ENCODE measurements at regions not wholly inside any gene's neighbourhood (a gene's known extent, or its start where the extent isn't known, plus 50 kb on each side); places are given as distances from the start of the nearest gene placed in this dataset.

GRCh38 chr18:32846896-32847295 is 74.1 kb upstream of the KLHL14 start:
- no peak for TF ChIP-seq CTCF (IDR thresholded peaks at IDR 0.05; ENCODE audit: insufficient read depth, low read depth, low read length, missing control alignments)
- no peak for DNase-seq (ENCODE audit: low read depth)
- no peak overlapping the region for H3K4me3 ChIP-seq (ENCODE audit: low read length)

DNA sequence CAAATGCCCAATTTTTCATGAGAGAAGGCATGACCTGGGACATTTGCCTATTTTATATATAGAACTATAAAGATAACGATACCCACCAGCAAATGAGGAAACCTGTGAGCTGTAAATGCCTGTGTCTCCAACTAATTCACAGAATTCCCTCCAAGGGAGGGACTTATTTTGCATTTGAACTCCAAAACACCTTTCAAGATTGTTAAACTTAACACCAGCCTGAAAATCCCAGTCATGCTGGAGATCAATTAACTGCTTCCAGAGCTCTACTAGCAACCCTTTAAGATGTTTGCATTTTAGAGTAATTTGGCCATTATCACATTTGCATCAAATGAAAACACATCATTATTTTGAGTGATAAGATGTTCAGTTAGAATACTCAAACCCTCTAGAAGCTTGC is 68.1 kb upstream of the KLHL14 start:
- TF ChIP-seq CTCF (IDR thresholded peaks at IDR 0.05; ENCODE audit: insufficient read depth, low read depth, low read length, missing control alignments) = no peak
- no peak for DNase-seq (ENCODE audit: low read depth)
- H3K4me3 ChIP-seq (ENCODE audit: low read length) = no peak overlapping the region

DNA sequence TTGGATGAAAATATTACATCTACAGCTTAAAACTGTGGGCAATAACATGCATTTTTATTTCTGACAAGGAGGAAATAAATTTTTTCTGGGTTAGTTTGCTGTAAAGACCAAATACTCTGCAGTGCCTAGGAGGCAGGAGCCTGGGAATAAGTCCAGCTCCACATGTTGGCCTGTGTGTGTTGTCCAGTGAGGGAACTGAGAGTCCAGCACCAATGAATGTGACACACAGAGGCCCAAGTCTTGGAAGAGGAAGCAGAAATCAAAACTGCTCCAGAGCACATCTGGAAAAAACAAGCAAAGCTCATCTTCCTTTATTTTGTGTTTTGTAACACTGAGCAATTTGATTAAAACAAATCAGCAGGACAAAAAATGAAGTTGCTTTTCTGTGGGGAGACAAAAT is 63.1 kb upstream of the KLHL14 start:
- H3K4me3 ChIP-seq (ENCODE audit: low read length) = no peak overlapping the region
- TF ChIP-seq CTCF (IDR thresholded peaks at IDR 0.05; ENCODE audit: insufficient read depth, low read depth, low read length, missing control alignments) = no peak
- no peak for DNase-seq (ENCODE audit: low read depth)

DNA sequence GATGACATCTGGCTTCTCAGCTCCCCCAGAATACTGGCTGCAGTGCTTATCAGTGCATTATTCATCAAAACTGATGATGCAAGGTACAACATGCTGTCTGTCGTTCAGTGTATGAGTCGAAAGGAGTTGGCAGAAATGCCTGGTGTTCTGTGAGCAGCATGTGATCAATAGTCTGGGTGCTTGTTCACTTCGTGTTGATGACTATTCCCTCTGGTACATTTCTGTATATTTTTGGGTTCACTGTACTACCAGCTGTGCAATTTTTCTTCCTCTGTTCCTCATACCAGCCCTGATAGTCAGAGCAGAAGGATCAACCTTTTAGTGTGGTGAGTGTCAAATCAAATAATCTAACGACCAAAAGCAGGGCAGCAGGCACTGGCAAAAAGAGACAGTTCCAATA is 59.0 kb upstream of the KLHL14 start:
- H3K4me3 ChIP-seq (ENCODE audit: low read length) = no peak overlapping the region
- no peak for TF ChIP-seq CTCF (IDR thresholded peaks at IDR 0.05; ENCODE audit: insufficient read depth, low read depth, low read length, missing control alignments)
- peak; percentile 61 for DNase-seq (ENCODE audit: low read depth)

- no peak overlapping the region for H3K4me3 ChIP-seq (ENCODE audit: low read length)
- no peak for DNase-seq (ENCODE audit: low read depth)
- TF ChIP-seq CTCF (IDR thresholded peaks at IDR 0.05; ENCODE audit: insufficient read depth, low read depth, low read length, missing control alignments) = no peak
Observed at GRCh38 chr18:32823226-32823625, 50.4 kb upstream of the KLHL14 start.

Data from epithelial cell of esophagus (primary cell).